Heart left ventricle (tissue), 13 donors: ENCODE measurements at regions not wholly inside any gene's neighbourhood (a gene's known extent, or its start where the extent isn't known, plus 50 kb on each side); places are given as distances from the start of the nearest gene placed in this dataset.

Experiments
- CTCF ChIP-seq, 12 donors: fragments of 200-600 bp; sonication (generic) in 4 of 12; IDR thresholded peaks; one replicate each; pipeline versions ENCODE4 v1.5.0 to v1.8.0; 2018 to 2022; ENCODE audit warnings: antibody characterized with exemption in 12 of 12, mild to moderate bottlenecking in 5 of 12
- POLR2A ChIP-seq, 2 donors: fragments of 450-650 bp; IDR thresholded peaks; one replicate each; pipeline ENCODE4 v1.6.1; 2017; ENCODE audit warnings: antibody characterized with exemption in 2 of 2, mild to moderate bottlenecking in 2 of 2, moderate library complexity in 2 of 2
- donor health status: ischemic (EF 13 %, LVEDD 7.1; RV severe dilation, severe dysfunction).
- donor health status: DM: no; HTN: yes; CAD: no.
- donor health status: DM: no; HTN: no; CAD: no.
- donor health status: ischemic (EF 25% LVEDD 6.9; RV normal size, moderate dysfunction).
- donor health status: ischemic (EF 25% LVEDD 5.7; RV mildly dilated, moderate dysfunction).
- donor health status: ischemic (EF 35%, LVEDD 5.7; RV mildly dilated, moderate dysfunction).
- donor health status: nonischemic (EF 11% LVEDD 7.7; RV severe dilation, severe dysfunction).
- donor health status: DM: yes; HTN: yes; CAD: no.
- donor health status: PGD.
- donor health status: ischemic (EF 29% LVEDD 5.4; RV normal size, mild dysfunction).
- donor health status: nonischemic (EF 23%, LVEDD 6.1; RV moderate dilation, normal function).

GRCh38 chr17:11182430-11182829, 58.6 kb upstream of the SHISA6 start:
- TF ChIP-seq CTCF (IDR thresholded peaks at IDR 0.05) (no peak), POLR2A (IDR thresholded peaks at IDR 0.05) (no peak)
